C1 segment of cervical spinal cord (tissue), 14 donors: ENCODE measurements at regions not wholly inside any gene's neighbourhood (a gene's known extent, or its start where the extent isn't known, plus 50 kb on each side); places are given as distances from the start of the nearest gene placed in this dataset.

Experiments
- DNase-seq, 14 donors: peaks; one replicate each; lab custom pipeline; 2025; lab: John Stamatoyannopoulos, UW

- DNase-seq: no peak
Observed at GRCh38 chr5:120402606-120403005, 61.5 kb upstream of the PRR16 start.

GRCh38 chr5:120405286-120405864 is 58.7 kb upstream of the PRR16 start:
- no peak for DNase-seq

GRCh38 chr5:120405923-120406322 is 58.2 kb upstream of the PRR16 start:
- DNase-seq: no peak

GRCh38 chr5:120413686-120414085 is 50.4 kb upstream of the PRR16 start:
- DNase-seq: no peak
